Muscle layer of duodenum (tissue), 2 donors: ENCODE measurements at regions not wholly inside any gene's neighbourhood (a gene's known extent, or its start where the extent isn't known, plus 50 kb on each side); places are given as distances from the start of the nearest gene placed in this dataset.

Experiments
- H3K27ac ChIP-seq: one replicate; pipeline ENCODE4 v1.7.0; 2013; ENCODE audit warnings: mild to moderate bottlenecking, low read length
- H3K27me3 ChIP-seq: one replicate; pipeline ENCODE4 v1.7.0; 2013; ENCODE audit warnings: low read depth, mild to moderate bottlenecking, control low read depth, low read length
- H3K36me3 ChIP-seq, 2 donors: one replicate each; pipeline ENCODE4 v1.7.0; 2013; ENCODE audit warnings: low read length in 2 of 2, control low read depth in 1 of 2, mild to moderate bottlenecking in 1 of 2; ENCODE audit not compliant: insufficient read depth in 2 of 2, control insufficient read depth in 1 of 2
- H3K4me1 ChIP-seq, 2 donors: one replicate each; pipeline ENCODE4 v1.7.0; 2013; ENCODE audit warnings: low read length in 2 of 2, mild to moderate bottlenecking in 2 of 2, control low read depth in 1 of 2, moderate library complexity in 1 of 2; ENCODE audit not compliant: insufficient read depth in 2 of 2, control insufficient read depth in 1 of 2
- H3K4me3 ChIP-seq, 2 donors: one replicate each; pipeline ENCODE4 v1.7.0; 2013; ENCODE audit warnings: low read length in 2 of 2, low read depth in 1 of 2, mild to moderate bottlenecking in 1 of 2
- H3K9me3 ChIP-seq, 2 donors: one replicate each; pipeline ENCODE4 v1.7.0; 2013; ENCODE audit warnings: low read length in 2 of 2, control low read depth in 1 of 2, mild to moderate bottlenecking in 1 of 2; ENCODE audit not compliant: control insufficient read depth in 1 of 2
- donor health status: healthy.

GRCh38 chr2:194345347-194345746, 1311.7 kb upstream of the SLC39A10 start:
- H3K27ac ChIP-seq: no peak overlapping the region
- H3K9me3 ChIP-seq: no peaks in the 10 kb centered on the region
- H3K27me3 ChIP-seq: no peaks in the 10 kb centered on the region
- no peaks in the 10 kb centered on the region for H3K4me1 ChIP-seq
- no peak overlapping the region for H3K4me3 ChIP-seq
- H3K36me3 ChIP-seq: no peaks in the 10 kb centered on the region

- Histone ChIP-seq H3K36me3 (no peaks in the 10 kb centered on the region), H3K4me1 (no peaks in the 10 kb centered on the region), H3K27me3 (no peaks in the 10 kb centered on the region), H3K27ac (no peak overlapping the region), H3K9me3 (no peaks in the 10 kb centered on the region), H3K4me3 (no peak overlapping the region)
These were observed 1313.9 kb upstream of the SLC39A10 start for GRCh38 chr2:194343167-194343566.

GRCh38 chr2:194332799-194333490, 1324.1 kb upstream of the SLC39A10 start:
- H3K4me1 ChIP-seq: no peaks in the 10 kb centered on the region
- H3K27ac ChIP-seq: no peak overlapping the region

GRCh38 chr2:194328456-194328855, 1328.6 kb upstream of the SLC39A10 start:
- no peaks in the 10 kb centered on the region for H3K9me3 ChIP-seq
- no peaks in the 10 kb centered on the region for H3K27me3 ChIP-seq
- no peak overlapping the region for H3K27ac ChIP-seq
- no peaks in the 10 kb centered on the region for H3K4me1 ChIP-seq
- no peak overlapping the region for H3K4me3 ChIP-seq
- H3K36me3 ChIP-seq: no peaks in the 10 kb centered on the region

More at GRCh38 chr2:194332799-194333490, 1324.1 kb upstream of the SLC39A10 start:
- H3K36me3 ChIP-seq: no peaks in the 10 kb centered on the region
- H3K9me3 ChIP-seq: no peaks in the 10 kb centered on the region
- no peak overlapping the region for H3K4me3 ChIP-seq
- H3K27me3 ChIP-seq: no peaks in the 10 kb centered on the region

GRCh38 chr2:194327196-194327888, 1329.7 kb upstream of the SLC39A10 start:
- Histone ChIP-seq H3K4me1 (no peaks in the 10 kb centered on the region), H3K27me3 (no peaks in the 10 kb centered on the region), H3K27ac (no peak overlapping the region), H3K4me3 (no peak overlapping the region), H3K9me3 (no peaks in the 10 kb centered on the region), H3K36me3 (no peaks in the 10 kb centered on the region)

GRCh38 chr2:194323740-194324139, 1333.3 kb upstream of the SLC39A10 start:
- Histone ChIP-seq H3K4me3 (no peak overlapping the region), H3K27me3 (no peaks in the 10 kb centered on the region), H3K27ac (no peak overlapping the region), H3K4me1 (no peaks in the 10 kb centered on the region), H3K9me3 (no peaks in the 10 kb centered on the region), H3K36me3 (no peaks in the 10 kb centered on the region)

- Histone ChIP-seq H3K27ac (no peak overlapping the region), H3K27me3 (no peaks in the 10 kb centered on the region), H3K36me3 (no peaks in the 10 kb centered on the region), H3K4me3 (no peak overlapping the region), H3K9me3 (no peaks in the 10 kb centered on the region), H3K4me1 (no peaks in the 10 kb centered on the region)
These were observed 1336.5 kb upstream of the SLC39A10 start for GRCh38 chr2:194320520-194320919.

GRCh38 chr2:194319222-194319992, 1337.6 kb upstream of the SLC39A10 start:
- Histone ChIP-seq H3K27me3 (no peaks in the 10 kb centered on the region), H3K4me1 (no peaks in the 10 kb centered on the region), H3K36me3 (no peaks in the 10 kb centered on the region), H3K4me3 (no peak overlapping the region), H3K27ac (no peak overlapping the region), H3K9me3 (no peaks in the 10 kb centered on the region)

- H3K27me3 ChIP-seq: no peaks in the 10 kb centered on the region
- no peaks in the 10 kb centered on the region for H3K4me1 ChIP-seq
- no peaks in the 10 kb centered on the region for H3K36me3 ChIP-seq
- H3K27ac ChIP-seq: no peak overlapping the region
- no peak overlapping the region for H3K4me3 ChIP-seq
- H3K9me3 ChIP-seq: no peaks in the 10 kb centered on the region
These were observed 1343.0 kb upstream of the SLC39A10 start for GRCh38 chr2:194314042-194314441.

GRCh38 chr2:194304191-194304590, 1352.8 kb upstream of the SLC39A10 start:
- Histone ChIP-seq H3K9me3 (no peaks in the 10 kb centered on the region), H3K4me1 (no peaks in the 10 kb centered on the region), H3K36me3 (no peaks in the 10 kb centered on the region), H3K27ac (no peak overlapping the region), H3K27me3 (no peaks in the 10 kb centered on the region), H3K4me3 (no peak overlapping the region)

GRCh38 chr2:194301946-194302345, 1355.1 kb upstream of the SLC39A10 start:
- Histone ChIP-seq H3K9me3 (no peaks in the 10 kb centered on the region), H3K4me3 (no peak overlapping the region), H3K36me3 (no peaks in the 10 kb centered on the region), H3K4me1 (no peaks in the 10 kb centered on the region), H3K27me3 (no peaks in the 10 kb centered on the region), H3K27ac (no peak overlapping the region)
